Fibroblast of lung (primary cell): ENCODE measurements at regions not wholly inside any gene's neighbourhood (a gene's known extent, or its start where the extent isn't known, plus 50 kb on each side); places are given as distances from the start of the nearest gene placed in this dataset.

Experiments used
- DNase-seq, 2 donors: peaks; one replicate each; pipeline versions ENCODE4 v3.0.0 to v3.0.0-alpha.2; 2010; ENCODE audit warnings: low read depth in 2 of 2
- H2AFZ ChIP-seq: 2 replicates; pipeline ENCODE4 v1.5.1; 2012; ENCODE audit warnings: low read length, control low read depth, inconsistent platforms
- H3K27ac ChIP-seq: 2 replicates; pipeline ENCODE4 v1.5.1; 2011; ENCODE audit warnings: low read length, control low read depth; ENCODE audit not compliant: insufficient read depth
- H3K27me3 ChIP-seq: 2 replicates; pipeline ENCODE4 v1.5.1; 2011; ENCODE audit warnings: mild to moderate bottlenecking, low read length; ENCODE audit not compliant: control insufficient read depth, insufficient read depth
- H3K36me3 ChIP-seq: 2 replicates; pipeline ENCODE4 v1.5.1; 2011; ENCODE audit warnings: low read length; ENCODE audit not compliant: control insufficient read depth, insufficient read depth
- H3K4me1 ChIP-seq: 2 replicates; pipeline ENCODE4 v1.5.1; 2011; ENCODE audit warnings: low read length; ENCODE audit not compliant: control insufficient read depth, insufficient read depth; ENCODE audit errors: extremely low read depth
- H3K4me2 ChIP-seq: 2 replicates; pipeline ENCODE4 v1.5.1; 2011; ENCODE audit warnings: low read length, control low read depth; ENCODE audit not compliant: insufficient read depth; ENCODE audit errors: extremely low read depth
- H3K4me3 ChIP-seq, 4 experiments: fragments of 200-600 bp in 1 of 4; sonication (generic) in 1 of 4; replicated peaks in 1 of 4; 2 replicates each; pipeline ENCODE4 v1.5.1; 2011 to 2016; ENCODE audit warnings: low read length in 4 of 4, low read depth in 3 of 4, mild to moderate bottlenecking in 3 of 4, control low read depth in 2 of 4, inconsistent platforms in 1 of 4, mixed read lengths in 1 of 4; ENCODE audit not compliant: insufficient read depth in 1 of 4; ENCODE audit errors: control extremely low read depth in 1 of 4
- H3K79me2 ChIP-seq: 2 replicates; pipeline ENCODE4 v1.5.1; 2012; ENCODE audit warnings: mild to moderate bottlenecking, low read length, inconsistent platforms; ENCODE audit not compliant: control insufficient read depth, insufficient read depth
- H3K9ac ChIP-seq: 2 replicates; pipeline ENCODE4 v1.5.1; 2011; ENCODE audit warnings: mild to moderate bottlenecking, low read length, control low read depth; ENCODE audit not compliant: insufficient read depth
- H3K9me3 ChIP-seq: 2 replicates; pipeline ENCODE4 v1.5.1; 2012; ENCODE audit warnings: low read depth, low read length; ENCODE audit not compliant: control insufficient read depth, insufficient read depth
- H4K20me1 ChIP-seq: 2 replicates; pipeline ENCODE4 v1.5.1; 2011; ENCODE audit warnings: low read length; ENCODE audit not compliant: control insufficient read depth, insufficient read depth; ENCODE audit errors: extremely low read depth
- CTCF ChIP-seq, 2 donors: IDR thresholded peaks in 1 of 2; conservative IDR thresholded peaks in 1 of 2; 1 replicate in 1 of 2; 2 replicates in 1 of 2; pipeline ENCODE4 v1.5.1; 2011 to 2012; ENCODE audit warnings: low read length in 2 of 2, control low read depth in 1 of 2, inconsistent platforms in 1 of 2, low read depth in 1 of 2, mild to moderate bottlenecking in 1 of 2
- EZH2 ChIP-seq: IDR thresholded peaks from 2 replicates; pipeline ENCODE4 v1.5.1; 2012; ENCODE audit warnings: low read length, control low read depth, mild to moderate bottlenecking; ENCODE audit errors: missing control alignments

GRCh38 chr13:73449252-73449651 is 390.4 kb downstream of the KLF5 start:
- peak in 1 of 2 donors; percentile 58 for DNase-seq
- H3K4me2 ChIP-seq: no peak overlapping the region
- no peak overlapping the region for H3K27ac ChIP-seq
- no peak overlapping the region for H3K4me3 ChIP-seq
- no peaks in the 10 kb centered on the region for H3K79me2 ChIP-seq
- H3K27me3 ChIP-seq: no peaks in the 10 kb centered on the region
- H3K9ac ChIP-seq: no peak overlapping the region
- H2AFZ ChIP-seq: no peak overlapping the region
- no peaks in the 10 kb centered on the region for H3K9me3 ChIP-seq
- TF ChIP-seq CTCF (conservative IDR thresholded peaks at IDR 0.05 in 1 of 2, IDR thresholded peaks at IDR 0.05 in 1 of 2; ENCODE audit: low read depth in 1 of 2, low read length in 2 of 2) (no peak), EZH2 (no peak)
- H4K20me1 ChIP-seq: no peaks in the 10 kb centered on the region
- no peaks in the 10 kb centered on the region for H3K4me1 ChIP-seq
- H3K36me3 ChIP-seq: no peaks in the 10 kb centered on the region

- Histone ChIP-seq H3K9me3 (no peaks in the 10 kb centered on the region), H2AFZ (no peak overlapping the region), H3K4me2 (no peak overlapping the region), H3K4me3 (no peak overlapping the region), H3K27ac (no peak overlapping the region), H4K20me1 (no peaks in the 10 kb centered on the region), H3K36me3 (no peaks in the 10 kb centered on the region), H3K4me1 (no peaks in the 10 kb centered on the region), H3K27me3 (no peaks in the 10 kb centered on the region), H3K79me2 (no peaks in the 10 kb centered on the region), H3K9ac (no peak overlapping the region)
- no peak for TF ChIP-seq EZH2
- no peak for TF ChIP-seq CTCF (conservative IDR thresholded peaks at IDR 0.05 in 1 of 2, IDR thresholded peaks at IDR 0.05 in 1 of 2; ENCODE audit: low read depth in 1 of 2, low read length in 2 of 2)
- DNase-seq: peak in 1 of 2 donors; percentile 6
Measured at GRCh38 chr13:73440296-73440895, 381.6 kb downstream of the KLF5 start.

GRCh38 chr13:73433890-73434289 is 375.1 kb downstream of the KLF5 start:
- no peak overlapping the region for H3K27ac ChIP-seq
- no peaks in the 10 kb centered on the region for H3K9me3 ChIP-seq
- DNase-seq: no peak
- no peaks in the 10 kb centered on the region for H3K27me3 ChIP-seq
- H3K4me1 ChIP-seq: no peaks in the 10 kb centered on the region
- no peak for TF ChIP-seq CTCF (conservative IDR thresholded peaks at IDR 0.05 in 1 of 2, IDR thresholded peaks at IDR 0.05 in 1 of 2; ENCODE audit: low read depth in 1 of 2, low read length in 2 of 2)
- TF ChIP-seq EZH2: no peak
- no peak overlapping the region for H2AFZ ChIP-seq
- H3K79me2 ChIP-seq: no peaks in the 10 kb centered on the region
- no peaks in the 10 kb centered on the region for H4K20me1 ChIP-seq
- H3K4me2 ChIP-seq: no peak overlapping the region
- H3K36me3 ChIP-seq: no peaks in the 10 kb centered on the region
- no peak overlapping the region for H3K9ac ChIP-seq
- H3K4me3 ChIP-seq: no peak overlapping the region
